IMR-90 (cell line): ENCODE measurements at regions not wholly inside any gene's neighbourhood (a gene's known extent, or its start where the extent isn't known, plus 50 kb on each side); places are given as distances from the start of the nearest gene placed in this dataset.

Source experiments
- ATAC-seq: fragments of 200-7000 bp; cut with Tn5 transposase; 2 replicates; pipeline ENCODE4 v1.9.1; 2020; ENCODE audit warnings: low read depth, mild to moderate bottlenecking, moderate library complexity
- BruUV-seq: library from RNA; stranded (reverse); fragments of 400-500 nt; replicated peaks from 2 replicates; lab custom pipeline; 2021; lab: Mats Ljungman, UMichigan
- CTCF ChIA-PET: fragments of 300-600 bp; formaldehyde crosslinking; extraction: SDS; loops from one replicate; lab custom pipeline; 2021; ENCODE audit warnings: antibody characterized with exemption; lab: Yijun Ruan, JAX
- POLR2A ChIA-PET: fragments of 300-600 bp; sonication (Branson Sonifier 250); formaldehyde crosslinking; loops from one replicate; lab custom pipeline; 2022; ENCODE audit warnings: antibody characterized with exemption; ENCODE audit not compliant: unreplicated experiment; lab: Charles Lee
- DNase-seq: peaks from one replicate; pipeline ENCODE4 v3.0.0; 2013
- H2AFZ ChIP-seq: replicated peaks from 2 replicates; pipeline ENCODE3; 2013; ENCODE audit warnings: low read length, mild to moderate bottlenecking; ENCODE audit not compliant: poor library complexity
- H2AK5ac ChIP-seq: 2 replicates; pipeline ENCODE4 v1.6.1; 2013; ENCODE audit warnings: low read depth, low read length, inconsistent platforms
- H2AK9ac ChIP-seq: replicated peaks from 2 replicates; pipeline ENCODE3; 2013; ENCODE audit warnings: mild to moderate bottlenecking, low read depth, low read length, moderate library complexity; ENCODE audit not compliant: poor library complexity
- H2BK120ac ChIP-seq: 2 replicates; pipeline ENCODE4 v1.6.1; 2013; ENCODE audit warnings: low read depth, low read length, inconsistent platforms
- H2BK15ac ChIP-seq: 3 replicates; pipeline ENCODE4 v1.6.1; 2013; ENCODE audit warnings: low read depth, low read length, inconsistent platforms
- H2BK20ac ChIP-seq: 2 replicates; pipeline ENCODE4 v1.6.1; 2013; ENCODE audit warnings: low read depth, mild to moderate bottlenecking, inconsistent platforms, low read length, moderate library complexity
- H2BK5ac ChIP-seq: 2 replicates; pipeline ENCODE4 v1.6.1; 2013; ENCODE audit warnings: mild to moderate bottlenecking, low read depth, low read length, inconsistent platforms; ENCODE audit not compliant: poor library complexity, severe bottlenecking
- H3K14ac ChIP-seq: replicated peaks from 2 replicates; pipeline ENCODE4 v1.6.1; 2013; ENCODE audit warnings: low read depth, low read length, inconsistent platforms
- H3K18ac ChIP-seq: 2 replicates; pipeline ENCODE4 v1.6.1; 2013; ENCODE audit warnings: low read depth, low read length, control low read depth
- H3K23ac ChIP-seq: 2 replicates; pipeline ENCODE4 v1.6.1; 2013; ENCODE audit warnings: low read depth, low read length, inconsistent platforms
- H3K27ac ChIP-seq: 2 replicates; pipeline ENCODE4 v1.5.1; 2013; ENCODE audit warnings: mild to moderate bottlenecking, control low read depth, low read length; ENCODE audit not compliant: insufficient read depth
- H3K27me3 ChIP-seq: 2 replicates; pipeline ENCODE4 v1.6.1; 2013; ENCODE audit warnings: low read length; ENCODE audit not compliant: control insufficient read depth, insufficient read depth
- H3K36me3 ChIP-seq: 2 replicates; pipeline ENCODE4 v1.6.1; 2013; ENCODE audit warnings: low read length, mixed read lengths; ENCODE audit not compliant: control insufficient read depth, insufficient read depth
- H3K4ac ChIP-seq: 2 replicates; pipeline ENCODE4 v1.6.1; 2013; ENCODE audit warnings: low read depth, low read length, inconsistent platforms
- H3K4me1 ChIP-seq: 2 replicates; pipeline ENCODE4 v1.6.1; 2013; ENCODE audit warnings: low read length, mixed read lengths; ENCODE audit not compliant: control insufficient read depth, insufficient read depth
- H3K4me2 ChIP-seq: 2 replicates; pipeline ENCODE4 v1.6.1; 2013; ENCODE audit warnings: low read depth, mild to moderate bottlenecking, control low read depth, low read length, moderate library complexity
- H3K4me3 ChIP-seq: 2 replicates; pipeline ENCODE4 v1.5.1; 2013; ENCODE audit warnings: low read depth, mild to moderate bottlenecking, control low read depth, low read length, moderate library complexity; ENCODE audit not compliant: insufficient read depth
- H3K56ac ChIP-seq: 2 replicates; pipeline ENCODE4 v1.6.1; 2013; ENCODE audit warnings: low read length, inconsistent platforms; ENCODE audit not compliant: insufficient read depth; ENCODE audit errors: extremely low read depth
- H3K79me1 ChIP-seq, 2 experiments: 2 replicates each; pipeline ENCODE4 v1.6.1; 2013; ENCODE audit warnings: low read length in 2 of 2, inconsistent platforms in 1 of 2, low read depth in 1 of 2
- H3K9ac ChIP-seq: 2 replicates; pipeline ENCODE4 v1.6.1; 2013; ENCODE audit warnings: low read depth, low read length, control low read depth
- H3K9me1 ChIP-seq: 2 replicates; pipeline ENCODE4 v1.6.1; 2013; ENCODE audit warnings: low read length, inconsistent platforms; ENCODE audit not compliant: insufficient read depth
- H3K9me3 ChIP-seq: 2 replicates; pipeline ENCODE4 v1.6.1; 2013; ENCODE audit warnings: low read length; ENCODE audit not compliant: control insufficient read depth, insufficient read depth
- H4K20me1 ChIP-seq: 2 replicates; pipeline ENCODE4 v1.6.1; 2013; ENCODE audit warnings: low read length, inconsistent platforms; ENCODE audit not compliant: insufficient read depth
- H4K5ac ChIP-seq: 2 replicates; pipeline ENCODE4 v1.6.1; 2013; ENCODE audit warnings: mild to moderate bottlenecking, low read depth, low read length, control low read depth
- H4K8ac ChIP-seq, 2 experiments: 2 replicates each; pipeline ENCODE4 v1.6.1; 2013; ENCODE audit warnings: low read depth in 2 of 2, low read length in 2 of 2, control low read depth in 1 of 2, inconsistent platforms in 1 of 2
- H4K91ac ChIP-seq: 2 replicates; pipeline ENCODE4 v1.6.1; 2013; ENCODE audit warnings: low read depth, low read length, inconsistent platforms; ENCODE audit not compliant: insufficient read depth
- CEBPB ChIP-seq: IDR thresholded peaks from 2 replicates; pipeline ENCODE4 v1.6.1; 2012; ENCODE audit warnings: low read depth, low read length, improper control_type of control experiment
- CHD1 ChIP-seq: IDR thresholded peaks from 2 replicates; pipeline ENCODE4 v1.6.1; 2012; ENCODE audit warnings: low read depth, low read length, improper control_type of control experiment
- ELK1 ChIP-seq: fragments of 150-350 bp; IDR thresholded peaks from 2 replicates; pipeline ENCODE4 v1.6.1; 2016; ENCODE audit warnings: low read depth, mild to moderate bottlenecking, low read length, moderate library complexity, borderline replicate concordance
- MAFK ChIP-seq: IDR thresholded peaks from 2 replicates; pipeline ENCODE4 v1.6.1; 2012; ENCODE audit warnings: low read depth, low read length, improper control_type of control experiment
- MAZ ChIP-seq: IDR thresholded peaks from 2 replicates; pipeline ENCODE4 v1.6.1; 2012; ENCODE audit warnings: low read depth, mild to moderate bottlenecking, low read length, improper control_type of control experiment, moderate library complexity, borderline replicate concordance
- MXI1 ChIP-seq: IDR thresholded peaks from 2 replicates; pipeline ENCODE4 v1.6.1; 2012; ENCODE audit warnings: low read depth, mild to moderate bottlenecking, low read length, moderate library complexity, borderline replicate concordance
- NFE2L2 ChIP-seq: fragments of 150-350 bp; IDR thresholded peaks from 2 replicates; pipeline ENCODE4 v1.6.1; 2016; ENCODE audit warnings: low read depth, mild to moderate bottlenecking, low read length
- POLR2A ChIP-seq: IDR thresholded peaks from 2 replicates; pipeline ENCODE4 v1.6.1; 2012; ENCODE audit warnings: mild to moderate bottlenecking, low read depth, low read length
- RCOR1 ChIP-seq: IDR thresholded peaks from 2 replicates; pipeline ENCODE4 v1.6.1; 2012; ENCODE audit warnings: mild to moderate bottlenecking, low read length, improper control_type of control experiment; ENCODE audit not compliant: insufficient replicate concordance
- RFX5 ChIP-seq: IDR thresholded peaks from 2 replicates; pipeline ENCODE4 v1.8.0; 2012; ENCODE audit warnings: low read depth, mild to moderate bottlenecking, low read length, moderate library complexity
- SMC3 ChIP-seq: fragments of 150-350 bp; IDR thresholded peaks from 2 replicates; pipeline ENCODE4 v1.6.1; 2016; ENCODE audit warnings: low read depth, mild to moderate bottlenecking, antibody characterized with exemption, low read length, moderate library complexity
- USF2 ChIP-seq: fragments of 150-350 bp; IDR thresholded peaks from 2 replicates; pipeline ENCODE4 v1.6.1; 2017; ENCODE audit warnings: mild to moderate bottlenecking, antibody characterized with exemption, low read length, low read depth
- WGBS, 2 experiments: methylation state at CpG; one replicate each; pipeline versions ENCODE4 v1.1.5 to v1.1.7; 2013; ENCODE audit warnings: missing lambda C conversion rate in 2 of 2; ENCODE audit not compliant: insufficient read length in 1 of 2; ENCODE audit errors: extremely low coverage in 2 of 2; 5-methylcytosine and 5-hydroxymethylcytosine counted together
- dilution Hi-C: fragments of 300-500 bp; cut with HindIII; formaldehyde crosslinking; loops from one replicate; pipeline ENCODE4 v1.14.3; 2018; ENCODE audit warnings: low sequenced_read_pairs; ENCODE audit not compliant: unreplicated experiment
- in situ Hi-C: fragments of 300-500 bp; cut with MboI; formaldehyde crosslinking; loops from 3 replicates; pipeline ENCODE4 v1.14.3; 2019; ENCODE audit warnings: low sequenced_read_pairs, inconsistent platforms, mixed read lengths
- intact Hi-C: fragments of 100-400 bp; cut with micrococcal nuclease; formaldehyde crosslinking; loops from 2 replicates; pipeline ENCODE4 v1.10.0; 2022

GRCh38 chr11:70895366-70895670 is 357.1 kb downstream of the SHANK2 start:
- H3K4ac ChIP-seq, result no peak overlapping the region
- no peak overlapping the region for H2BK120ac ChIP-seq
- no peak overlapping the region for H2BK20ac ChIP-seq
- no peak overlapping the region for H2AK5ac ChIP-seq
- no peak overlapping the region for H2BK15ac ChIP-seq
- no peak overlapping the region for H3K18ac ChIP-seq
- POLR2A ChIA-PET, result no interaction called here
- peaks cover 13% of the 10 kb centered on the region for H3K9me3 ChIP-seq
- no peaks in the 10 kb centered on the region for H3K9me1 ChIP-seq
- H4K8ac ChIP-seq, result no peak overlapping the region
- CTCF ChIA-PET, result no interaction called here
- no peaks in the 10 kb centered on the region for H4K20me1 ChIP-seq
- no peak for ATAC-seq
- DNase-seq, result no peak
- no peak overlapping the region for H4K5ac ChIP-seq
- dilution Hi-C loops, result no loop called here
- H3K79me1 ChIP-seq, result no peaks in the 10 kb centered on the region
- WGBS, 2 experiments, result 86% methylated on average over 1 of the region's 11 CpGs; no CpG with 5 or more reads in 1 of the 2 experiments
- H3K4me3 ChIP-seq, result no peak overlapping the region
- no peaks in the 10 kb centered on the region for H3K27me3 ChIP-seq
- H2AFZ ChIP-seq, result no peak overlapping the region
- no TSS peak for BruUV-seq
- in situ Hi-C loops, result no loop called here
- no peaks in the 10 kb centered on the region for H3K36me3 ChIP-seq
- H2AK9ac ChIP-seq, result no peak overlapping the region
- no peak overlapping the region for H3K23ac ChIP-seq
- H3K27ac ChIP-seq, result no peak overlapping the region
- H3K4me2 ChIP-seq, result no peak overlapping the region
- intact Hi-C loops, result no loop called here
- no peak overlapping the region for H3K14ac ChIP-seq
- no peaks in the 10 kb centered on the region for H3K4me1 ChIP-seq
- H3K9ac ChIP-seq, result no peak overlapping the region
- H4K91ac ChIP-seq, result no peak overlapping the region
- TF ChIP-seq CHD1 (no peak), ELK1 (no peak), RFX5 (no peak), MAZ (no peak), USF2 (no peak), RCOR1 (no peak), CEBPB (no peak), MAFK (no peak), NFE2L2 (no peak), SMC3 (no peak), POLR2A (no peak), MXI1 (no peak)
- H2BK5ac ChIP-seq, result no peak overlapping the region
- H3K56ac ChIP-seq, result no peak overlapping the region
